ENCODE measurements at regions not wholly inside any gene's neighbourhood (a gene's known extent, or its start where the extent isn't known, plus 50 kb on each side); places are given as distances from the start of the nearest gene placed in this dataset.
"Not testable (repeated sequence)": the region's sequence is repeated elsewhere in the genome, so short reads cannot be mapped to it uniquely, and the experiment has no call there.

DNA sequence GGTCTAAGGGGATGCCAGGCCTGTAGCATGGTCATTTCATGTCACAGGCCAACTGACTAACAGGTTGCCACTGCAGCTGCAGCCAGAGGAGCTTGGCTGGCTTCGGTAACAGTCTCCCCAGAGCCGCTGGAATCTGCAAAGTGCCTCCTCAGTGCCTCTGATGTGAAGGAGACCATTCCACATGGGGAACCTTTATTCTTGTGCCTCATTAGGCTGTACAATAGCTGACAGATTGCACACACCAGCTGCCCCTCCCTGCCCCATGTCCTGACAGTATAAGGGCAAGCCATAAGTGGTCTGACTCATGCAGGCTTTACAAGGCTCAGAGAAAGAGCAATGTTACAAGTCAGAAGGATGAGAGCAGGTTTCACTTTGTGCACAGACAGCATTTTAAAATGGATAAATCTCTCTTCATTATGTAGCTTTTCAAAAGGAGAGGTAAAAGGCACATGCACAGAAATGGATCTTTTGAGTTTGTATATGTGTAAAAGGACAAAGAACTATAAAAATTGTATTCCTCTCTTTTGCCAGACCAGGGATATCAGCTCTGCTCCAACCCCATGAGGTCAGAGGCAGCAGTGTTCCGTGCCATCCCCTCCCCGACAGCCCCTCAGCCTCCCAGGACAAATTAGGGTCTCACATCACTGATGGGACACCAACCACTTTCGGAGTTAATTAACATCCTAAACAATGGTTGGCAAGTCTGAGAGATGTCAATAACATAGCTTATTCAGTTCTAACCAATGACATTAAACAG, 467.8 kb downstream of the TMEM232 start:
- DNase-seq: no peak

DNA sequence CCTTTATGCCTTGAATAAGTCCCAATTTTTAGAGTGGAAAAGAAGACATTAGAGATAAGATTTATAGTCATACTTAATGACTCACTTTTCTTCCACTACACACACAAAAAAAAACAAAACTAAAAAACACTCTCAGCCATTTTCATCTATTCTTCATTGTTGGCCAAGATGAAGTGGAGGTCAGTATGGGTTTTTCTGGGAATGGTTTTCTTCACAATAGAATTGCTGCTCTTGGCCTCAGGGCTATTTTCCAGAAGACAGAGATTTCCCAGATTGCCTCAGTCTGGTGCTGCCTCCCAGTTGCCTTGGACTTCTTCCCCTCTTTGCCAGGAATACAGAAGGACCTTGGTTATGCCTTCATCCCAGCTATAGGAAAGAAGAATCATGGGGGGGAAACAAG, 463.7 kb downstream of the TMEM232 start:
- DNase-seq: no peak

DNA sequence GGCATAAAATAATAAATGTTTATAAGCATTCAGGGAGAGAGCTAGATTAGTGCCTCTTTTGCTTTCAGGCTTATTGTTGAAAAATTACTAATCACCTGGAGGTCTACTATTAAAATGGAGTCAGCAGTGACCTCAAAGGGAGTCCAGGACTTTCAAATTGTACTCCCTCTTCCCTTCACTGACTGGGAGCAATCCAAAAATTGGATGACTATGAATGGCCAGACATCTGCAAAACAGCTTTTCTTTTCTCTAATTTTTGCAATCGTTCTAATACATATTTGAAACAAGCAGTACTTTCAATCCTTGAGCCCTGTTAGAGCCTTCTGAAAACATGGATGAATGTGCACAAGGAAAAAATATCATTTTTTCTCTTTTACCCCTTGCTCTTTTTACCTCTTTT, 461.8 kb downstream of the TMEM232 start:
- DNase-seq: no peak

DNA sequence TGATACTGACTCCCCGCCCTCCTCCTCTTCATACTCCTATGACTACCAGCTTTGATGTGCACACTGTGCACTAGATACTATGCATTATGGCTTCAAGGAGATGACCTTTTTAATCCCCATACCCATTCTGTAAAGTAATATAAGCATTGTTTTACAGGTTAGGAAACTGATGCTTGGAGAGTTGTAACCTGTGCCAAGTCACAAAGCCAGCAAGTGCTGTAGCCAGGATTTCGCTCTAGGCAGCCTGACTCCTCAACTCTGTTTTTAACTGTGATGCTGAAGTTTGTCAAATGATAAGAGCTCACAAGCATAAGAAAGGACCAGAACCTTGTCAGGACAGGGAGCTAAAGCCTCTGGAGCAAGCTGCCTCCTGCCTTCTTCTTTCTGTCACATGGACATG, 461.3 kb downstream of the TMEM232 start:
- DNase-seq: no peak

DNA sequence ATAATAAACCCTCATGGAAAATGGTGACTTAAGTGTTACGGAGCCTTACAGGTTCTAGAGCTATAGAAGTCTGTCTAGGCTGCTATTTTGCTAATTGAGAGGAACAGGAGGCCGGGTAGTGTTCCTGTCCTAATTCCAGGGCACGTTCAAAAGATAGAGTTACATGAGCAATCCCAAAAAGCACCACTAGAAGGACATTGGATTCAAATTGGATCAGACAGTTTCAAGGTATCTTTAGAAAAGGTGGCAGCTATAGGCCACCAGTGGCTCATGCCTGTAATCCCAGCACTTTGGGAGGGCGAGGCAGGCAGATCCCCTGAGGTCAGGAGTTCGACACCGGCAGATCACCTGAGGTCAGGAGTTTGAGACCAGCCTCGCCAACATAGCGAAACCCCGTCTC, 458.8 kb downstream of the TMEM232 start:
- no peak for DNase-seq

DNA sequence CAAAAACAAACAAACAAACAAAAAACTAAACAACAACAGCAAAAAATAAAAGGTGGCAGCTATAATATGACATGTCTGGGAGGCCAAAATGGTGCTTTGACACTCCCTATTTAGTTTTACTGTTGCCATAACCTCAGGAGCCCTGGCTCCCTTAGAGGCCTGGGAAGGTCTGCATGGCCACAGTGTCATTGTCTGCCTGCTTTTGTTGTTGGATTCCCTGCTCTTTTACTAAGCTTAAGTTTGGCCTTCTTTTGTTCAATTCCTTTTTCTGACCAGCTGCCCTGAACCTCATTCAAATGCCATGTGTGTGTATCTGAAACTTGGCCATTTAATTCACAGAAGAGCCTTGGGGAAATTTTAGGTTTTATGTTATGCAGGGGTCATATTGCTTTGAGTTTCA, 458.2 kb downstream of the TMEM232 start:
- DNase-seq: no peak

DNA sequence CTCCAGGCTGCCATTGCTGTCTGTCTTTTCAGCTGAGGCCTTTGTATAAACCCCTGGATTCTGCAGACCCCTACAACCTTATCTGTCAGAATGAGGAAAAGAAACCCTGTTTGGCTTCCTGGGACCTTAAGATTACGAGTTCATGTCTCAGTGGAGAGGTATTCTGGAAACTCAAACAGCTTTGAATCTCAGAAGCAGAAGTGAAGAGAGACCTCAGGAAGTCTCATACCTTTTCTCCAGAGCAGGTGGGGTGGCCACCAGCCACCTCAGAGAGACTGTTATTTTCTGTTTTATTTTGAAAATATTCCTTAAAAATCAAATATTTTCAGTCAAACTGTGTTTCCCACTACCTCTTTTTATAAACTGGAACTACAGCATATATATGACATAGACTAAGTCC, 457.5 kb downstream of the TMEM232 start:
- DNase-seq: no peak

DNA sequence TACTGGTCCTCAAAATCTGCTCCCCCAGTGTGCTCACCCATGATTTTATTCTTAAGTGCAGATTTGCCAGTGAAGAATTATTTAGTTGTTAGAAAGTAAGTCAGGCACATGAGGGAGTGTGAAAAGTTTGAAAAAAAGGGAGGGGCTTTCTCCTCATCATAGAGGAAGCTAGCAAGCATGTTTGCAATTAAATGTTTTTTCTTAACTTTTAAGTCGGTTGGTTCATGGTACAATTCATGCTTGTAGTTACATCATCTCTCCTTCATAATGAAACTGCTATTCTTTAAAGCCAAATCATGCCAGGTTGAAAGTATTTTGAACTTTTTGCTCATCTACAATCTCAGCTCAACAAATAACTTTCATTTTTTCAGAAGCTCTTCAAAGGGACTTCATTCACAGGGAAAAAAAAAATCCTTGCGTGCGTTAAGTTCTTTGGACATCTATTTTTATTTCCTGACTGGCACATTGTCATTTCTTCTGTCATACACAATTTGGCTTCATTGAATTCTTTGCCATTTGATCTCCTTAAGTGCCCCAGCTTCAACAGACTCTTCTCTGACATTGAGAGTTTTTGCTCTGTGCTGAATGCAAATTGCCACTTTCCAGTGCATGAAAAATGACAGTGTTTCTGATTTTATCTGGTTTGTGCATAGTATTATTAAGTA, 456.9 kb downstream of the TMEM232 start:
- DNase-seq: no peak

DNA sequence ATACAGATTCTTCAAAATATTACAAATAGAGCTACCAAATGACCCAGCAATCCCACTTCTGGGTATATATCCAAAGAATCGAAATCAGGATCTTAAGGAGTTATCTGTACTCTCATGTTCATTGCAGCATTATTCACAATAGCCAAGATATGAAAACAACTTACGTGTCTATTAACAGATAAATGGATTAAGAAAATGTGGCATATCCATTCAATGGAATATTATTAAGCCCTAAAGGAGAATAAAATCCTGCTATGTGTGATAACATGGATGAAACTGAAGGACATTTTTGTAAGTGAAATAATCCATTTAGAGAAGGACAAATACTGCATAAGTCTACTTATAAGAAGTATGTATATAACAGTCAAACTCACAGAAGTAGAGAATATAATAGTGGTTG, 450.6 kb downstream of the TMEM232 start:
- DNase-seq: no peak

DNA sequence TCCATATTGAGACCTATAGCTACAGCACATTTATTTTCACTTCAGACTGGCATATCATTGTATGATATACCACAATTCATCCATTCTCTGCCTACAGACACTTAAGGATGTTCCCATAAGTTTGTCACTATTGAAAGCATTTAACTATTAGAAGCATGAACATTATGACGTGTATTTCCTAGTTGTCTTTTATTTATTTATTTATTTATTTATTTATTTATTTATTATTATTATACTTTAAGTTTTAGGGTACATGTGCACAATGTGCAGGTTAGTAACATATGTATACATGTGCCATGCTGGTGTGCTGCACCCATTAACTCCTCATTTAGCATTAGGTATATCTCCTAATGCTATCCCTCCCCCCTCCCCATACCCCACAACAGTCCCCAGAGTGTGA, 448.0 kb downstream of the TMEM232 start:
- DNase-seq: not testable (repeated sequence)

DNA sequence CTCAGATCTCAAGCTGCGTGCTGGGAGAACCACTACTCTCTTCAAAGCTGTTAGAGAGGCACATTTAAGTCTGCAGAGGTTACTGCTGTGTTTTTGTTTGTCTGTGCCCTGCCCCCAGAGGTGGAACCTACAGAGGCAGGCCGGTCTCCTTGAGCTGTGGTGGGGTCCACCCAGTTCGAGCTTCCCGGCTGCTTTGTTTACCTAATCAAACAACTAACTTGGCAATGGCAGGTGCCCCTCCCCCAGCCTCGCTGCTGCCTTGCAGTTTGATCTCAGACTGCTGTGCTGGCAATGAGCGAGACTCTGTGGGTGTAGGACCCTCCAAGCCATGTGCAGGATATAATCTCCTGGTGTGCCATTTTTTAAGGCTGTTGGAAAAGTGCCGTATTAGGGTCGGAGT, 442.4 kb downstream of the TMEM232 start:
- not testable (repeated sequence) for DNase-seq

DNA sequence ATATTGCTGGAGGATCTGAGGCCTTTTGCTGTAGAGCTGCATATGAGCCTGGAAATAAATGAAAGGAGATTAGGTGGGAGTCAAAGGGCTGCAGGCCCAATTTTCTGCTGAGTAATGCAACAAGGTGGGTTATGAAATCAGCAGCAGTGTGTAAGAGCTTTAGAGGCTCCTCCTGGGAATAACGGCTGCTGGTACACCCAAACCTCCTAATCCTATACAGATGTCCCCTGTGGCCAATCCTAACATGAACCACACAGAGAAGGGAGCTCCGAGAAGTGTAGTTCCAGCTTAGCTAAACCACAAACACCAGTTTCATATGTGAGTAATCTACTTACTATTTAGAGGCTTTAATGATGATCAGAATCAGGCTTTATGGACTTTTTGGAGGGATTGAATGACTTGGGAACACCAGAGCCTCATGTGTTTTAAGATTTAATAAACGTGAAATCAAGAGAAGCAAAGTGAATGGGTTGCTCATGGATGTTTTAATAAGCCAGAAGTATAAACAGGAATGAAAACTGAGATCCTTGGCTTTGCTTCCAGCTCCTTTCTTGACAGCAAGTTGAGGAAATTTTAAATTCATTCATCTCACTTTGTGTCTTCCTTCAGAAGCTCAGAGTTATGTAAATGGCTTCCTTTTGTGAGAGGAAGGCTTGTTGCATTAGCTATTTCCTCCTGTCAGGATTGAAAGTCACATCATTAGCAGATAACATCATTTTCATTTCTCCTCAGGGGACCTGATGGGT, 437.5 kb downstream of the TMEM232 start:
- DNase-seq: no peak

DNA sequence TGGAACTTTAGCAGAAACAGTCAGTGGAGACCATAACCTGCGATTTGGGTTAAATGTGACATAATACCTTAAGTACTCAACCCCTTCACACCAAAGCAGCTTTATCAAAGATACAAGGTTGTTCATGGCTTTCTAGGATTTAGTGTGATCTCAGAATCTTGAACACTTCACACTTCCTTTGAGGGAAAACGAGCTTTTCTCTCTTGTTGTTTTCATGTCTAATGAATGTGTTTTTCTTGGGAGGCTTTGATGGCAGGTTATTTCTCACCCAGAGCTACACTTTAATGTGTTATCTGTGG, 437.0 kb downstream of the TMEM232 start:
- no peak for DNase-seq

DNA sequence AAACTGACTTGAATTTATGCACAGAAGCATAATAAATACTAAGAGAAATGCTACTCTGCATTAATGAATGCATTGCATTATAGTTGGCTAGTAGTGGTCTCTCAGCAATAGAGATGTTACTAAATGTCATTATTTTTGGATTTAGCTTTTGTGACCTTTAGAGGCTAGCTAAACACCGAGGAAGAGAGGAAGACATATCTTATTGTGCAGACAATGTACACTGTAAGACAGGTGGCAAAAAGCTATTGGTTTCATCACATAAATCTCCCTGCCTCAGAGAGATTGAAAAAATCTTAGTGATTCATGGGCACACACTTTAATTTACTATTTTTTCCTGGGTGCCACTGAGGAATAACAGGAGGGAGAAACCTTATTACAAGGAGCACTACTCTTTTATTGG, 435.9 kb downstream of the TMEM232 start:
- DNase-seq: no peak

DNA sequence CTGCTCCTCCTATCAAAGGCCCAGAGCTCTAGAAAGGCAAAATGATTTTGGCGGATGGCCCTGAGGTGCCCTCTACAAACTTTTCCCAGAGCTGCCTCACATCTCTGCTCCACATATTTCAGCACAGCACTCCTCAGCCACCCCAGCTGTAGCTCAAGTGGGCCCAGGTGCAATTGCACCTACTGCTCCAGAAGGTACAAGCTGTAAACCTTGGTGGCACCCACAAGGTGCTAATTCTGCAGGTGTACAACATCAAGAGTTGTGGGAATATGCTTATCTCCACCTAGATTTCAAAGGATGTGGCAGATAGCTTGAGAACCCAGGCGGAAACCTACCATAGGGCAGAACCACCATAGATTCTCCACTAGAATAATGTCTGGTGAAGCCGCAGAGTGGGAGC, 432.2 kb downstream of the TMEM232 start:
- no peak for DNase-seq

DNA sequence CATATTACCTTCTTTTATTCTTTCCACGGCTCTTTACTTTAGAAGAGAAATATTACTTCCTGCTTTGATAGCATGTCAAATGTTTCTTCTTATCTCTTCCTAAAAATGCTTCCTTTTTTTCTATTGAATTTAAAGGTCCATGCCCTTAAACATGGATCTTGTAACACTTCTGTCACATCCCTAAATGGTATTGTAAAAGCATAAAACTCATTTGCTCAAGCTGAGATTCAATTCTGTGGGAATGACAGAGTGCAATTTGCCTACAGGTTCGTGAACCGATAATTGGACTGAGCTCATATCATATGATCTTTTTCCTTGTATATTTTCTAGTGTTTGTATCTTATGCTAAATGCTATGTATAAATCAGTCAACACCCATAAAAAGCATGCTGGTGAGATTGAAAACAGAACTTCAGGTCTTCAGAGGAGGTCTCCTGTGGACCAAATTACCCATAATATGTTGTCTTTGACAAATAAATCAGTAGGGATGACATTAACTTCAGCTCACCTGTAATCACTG, 429.3 kb downstream of the TMEM232 start:
- DNase-seq: no peak

DNA sequence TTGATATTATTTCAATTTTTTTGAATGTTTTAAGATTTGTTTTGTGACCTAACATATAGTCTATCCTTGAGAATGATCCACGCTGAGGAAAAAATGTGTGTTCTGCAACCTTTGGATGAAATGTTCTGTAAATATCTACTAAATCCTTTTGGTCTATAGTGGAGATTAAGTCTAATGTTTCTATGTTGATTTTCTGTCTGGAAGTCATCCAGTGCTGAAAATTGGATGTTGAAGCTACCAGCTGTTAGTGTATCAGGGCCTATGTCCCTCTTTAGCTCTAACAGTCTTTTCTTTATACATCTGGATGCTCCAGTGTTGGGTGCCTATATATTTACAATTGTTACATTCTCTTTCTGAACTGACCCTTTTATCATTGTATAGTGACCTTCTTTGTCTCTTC, 422.3 kb downstream of the TMEM232 start:
- DNase-seq: no peak

DNA sequence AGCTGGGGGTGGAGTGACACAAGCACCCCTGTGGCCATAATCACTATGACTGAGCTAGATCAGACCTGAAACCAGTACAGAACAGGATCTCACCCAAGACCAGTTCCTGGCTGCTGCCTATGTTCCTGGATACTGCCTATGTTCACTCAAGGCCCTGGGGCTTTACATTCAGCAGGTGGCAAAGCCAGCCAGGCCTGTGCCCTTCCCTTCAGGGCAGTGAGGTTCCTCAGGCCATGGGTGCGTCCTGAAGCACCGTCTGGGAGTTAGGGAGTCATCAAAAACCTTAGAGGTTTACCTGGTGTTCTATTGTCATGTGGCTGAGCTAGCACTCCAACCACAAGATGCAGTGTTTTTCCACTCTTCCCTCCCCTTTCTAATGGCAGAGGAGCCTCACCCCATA, 419.8 kb downstream of the TMEM232 start:
- no peak for DNase-seq

DNA sequence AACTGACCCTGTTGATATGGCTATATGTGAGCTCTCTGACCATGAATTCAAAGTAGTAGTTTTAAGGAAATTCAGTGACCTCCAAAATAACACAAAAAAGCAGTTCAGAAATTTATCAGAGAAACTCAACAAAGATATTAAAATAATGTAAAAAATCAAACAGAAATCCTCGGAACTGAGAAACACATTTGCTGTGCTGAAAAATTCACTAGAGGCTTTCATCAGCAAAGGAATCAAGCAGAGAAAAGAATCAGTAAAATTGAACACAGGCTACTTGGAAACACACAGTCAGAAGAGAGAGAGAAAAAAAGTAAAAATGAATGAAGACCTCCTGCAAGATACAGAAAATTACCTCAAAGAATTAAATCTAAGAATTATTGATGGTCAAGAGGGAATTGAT, 417.2 kb downstream of the TMEM232 start:
- no peak for DNase-seq

DNA sequence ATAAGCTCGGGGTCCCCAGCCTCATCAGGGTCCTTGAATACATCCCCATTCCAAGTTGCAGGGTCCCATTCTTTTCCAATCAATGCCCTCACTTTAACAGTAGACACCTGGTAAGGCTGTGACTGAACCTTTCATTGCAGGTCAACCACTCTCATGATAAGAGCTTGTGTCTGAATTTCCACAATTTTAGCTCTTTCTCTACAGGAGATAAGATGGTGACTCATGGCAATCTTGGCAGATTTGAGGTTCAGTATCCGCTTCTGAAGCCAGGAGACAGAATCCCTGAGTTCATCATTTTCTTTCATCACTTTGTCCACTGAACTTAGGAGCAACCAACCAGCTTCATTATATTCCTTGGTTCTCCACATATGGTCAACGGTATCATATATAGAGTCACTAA, 409.9 kb downstream of the TMEM232 start:
- not testable (repeated sequence) for DNase-seq

DNA sequence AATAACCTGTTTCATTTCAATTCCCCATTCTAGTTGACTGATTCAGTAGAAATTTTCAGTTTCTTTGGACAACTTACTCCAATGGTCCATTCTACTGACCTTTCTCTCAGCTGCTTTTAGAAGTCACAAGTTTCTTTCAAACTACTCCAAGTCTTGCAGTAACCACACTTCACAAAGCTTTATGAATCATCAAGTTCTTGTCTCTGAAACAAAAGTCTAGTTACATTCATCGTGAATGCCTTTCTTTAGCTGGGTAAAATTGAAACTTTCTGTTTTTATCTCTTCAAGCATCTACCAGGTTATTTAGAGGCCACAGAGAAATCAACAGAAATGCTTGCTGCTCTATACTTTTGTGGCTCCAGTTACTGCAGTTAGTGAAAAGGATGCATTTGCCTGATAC, 405.4 kb downstream of the TMEM232 start:
- no peak for DNase-seq

DNA sequence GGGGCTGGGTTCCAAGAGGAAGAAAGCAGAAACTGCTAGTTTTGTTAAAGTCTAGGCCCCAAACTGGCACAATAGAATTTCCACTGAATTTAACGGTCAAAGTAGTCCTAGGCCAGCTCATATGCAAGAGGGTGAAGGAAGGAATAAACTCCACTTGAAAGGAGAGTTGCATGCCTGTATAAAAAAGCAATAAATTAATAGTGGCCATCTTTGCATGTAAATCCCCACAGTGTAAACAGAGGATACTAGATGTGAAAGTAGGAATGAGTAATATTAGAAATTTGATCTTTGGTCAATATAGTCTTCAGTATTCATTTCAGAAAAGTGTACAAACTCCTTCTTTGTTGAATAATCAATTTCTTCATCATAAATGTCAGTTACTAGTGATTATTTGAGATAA, 403.1 kb downstream of the TMEM232 start:
- DNase-seq: no peak

DNA sequence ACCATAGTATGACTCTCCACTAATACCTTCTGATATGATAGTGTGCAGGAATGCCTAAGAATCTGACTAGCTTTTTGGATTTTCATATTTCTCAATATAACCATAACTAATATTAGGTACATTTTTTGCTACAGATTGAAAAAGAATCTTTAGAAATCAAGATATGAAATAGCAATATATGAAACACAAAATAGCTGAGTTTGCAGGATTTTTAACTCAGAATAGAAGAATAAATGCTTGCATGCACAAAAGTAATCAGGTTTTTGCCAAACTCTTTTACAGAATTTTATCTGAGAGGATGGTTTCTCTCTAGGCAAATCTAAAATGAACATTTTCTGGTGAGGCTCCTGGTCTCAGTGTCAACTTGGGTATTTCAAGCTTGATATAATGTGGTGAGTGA, 402.6 kb downstream of the TMEM232 start:
- DNase-seq: no peak

DNA sequence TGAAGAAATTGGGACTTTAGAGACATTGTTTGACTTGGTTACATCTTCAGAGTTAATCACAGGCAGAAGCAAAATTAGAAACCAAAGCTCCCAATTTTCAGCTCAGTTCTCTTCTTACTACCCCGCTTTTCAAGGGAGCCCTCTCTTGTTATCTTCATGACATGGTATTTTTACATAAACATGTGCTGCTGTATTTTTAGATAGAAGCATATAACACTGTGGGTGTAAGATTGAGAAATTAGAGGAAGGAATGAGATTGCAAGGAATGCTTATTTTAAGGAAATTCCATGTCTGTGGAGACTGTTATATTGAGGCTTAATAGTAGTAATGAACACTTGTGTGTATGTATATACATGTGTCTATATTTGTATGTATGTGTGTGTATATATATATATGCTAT, 401.6 kb downstream of the TMEM232 start:
- no peak for DNase-seq

Data from CD4-positive, alpha-beta T cell treated with Interleukin-12 subunit alpha and Interleukin-12 subunit beta, for 1 hour (primary cell).